Gastrocnemius medialis (tissue), 4 donors: ENCODE measurements at regions not wholly inside any gene's neighbourhood (a gene's known extent, or its start where the extent isn't known, plus 50 kb on each side); places are given as distances from the start of the nearest gene placed in this dataset.

Experiments used
- CTCF ChIP-seq, 5 experiments: fragments of 450-650 bp in 3 of 5; fragments of 200-600 bp in 2 of 5; sonication (generic) in 2 of 5; IDR thresholded peaks in 4 of 5; conservative IDR thresholded peaks in 1 of 5; 1 replicate in 4 of 5; 2 replicates in 1 of 5; pipeline ENCODE4 v1.5.1; 2016 to 2019; ENCODE audit warnings: antibody characterized with exemption in 5 of 5, mild to moderate bottlenecking in 3 of 5, moderate library complexity in 3 of 5
- POLR2A ChIP-seq, 2 donors: fragments of 450-650 bp; IDR thresholded peaks; one replicate each; pipeline ENCODE4 v1.6.1; 2017; ENCODE audit warnings: antibody characterized with exemption in 2 of 2, mild to moderate bottlenecking in 2 of 2, moderate library complexity in 2 of 2

- TF ChIP-seq CTCF (IDR thresholded peaks at IDR 0.05 in 4 of 5, conservative IDR thresholded peaks at IDR 0.05 in 1 of 5) (no peak), POLR2A (IDR thresholded peaks at IDR 0.05) (no peak)
Observed at GRCh38 chr9:82081496-82081895, 92.9 kb downstream of the SPATA31D1 start.
